IMR-90 (cell line): ENCODE measurements at regions not wholly inside any gene's neighbourhood (a gene's known extent, or its start where the extent isn't known, plus 50 kb on each side); places are given as distances from the start of the nearest gene placed in this dataset.

Source experiments
- CTCF ChIP-seq: conservative IDR thresholded peaks from 2 replicates; pipeline ENCODE4 v1.5.1; 2012; ENCODE audit warnings: mild to moderate bottlenecking, low read depth, low read length, improper control_type of control experiment
- ELK1 ChIP-seq: fragments of 150-350 bp; IDR thresholded peaks from 2 replicates; pipeline ENCODE4 v1.6.1; 2016; ENCODE audit warnings: low read depth, mild to moderate bottlenecking, low read length, moderate library complexity, borderline replicate concordance
- MAFK ChIP-seq: IDR thresholded peaks from 2 replicates; pipeline ENCODE4 v1.6.1; 2012; ENCODE audit warnings: low read depth, low read length, improper control_type of control experiment
- MAZ ChIP-seq: IDR thresholded peaks from 2 replicates; pipeline ENCODE4 v1.6.1; 2012; ENCODE audit warnings: low read depth, mild to moderate bottlenecking, low read length, improper control_type of control experiment, moderate library complexity, borderline replicate concordance
- MXI1 ChIP-seq: IDR thresholded peaks from 2 replicates; pipeline ENCODE4 v1.6.1; 2012; ENCODE audit warnings: low read depth, mild to moderate bottlenecking, low read length, moderate library complexity, borderline replicate concordance
- POLR2A ChIP-seq: IDR thresholded peaks from 2 replicates; pipeline ENCODE4 v1.6.1; 2012; ENCODE audit warnings: mild to moderate bottlenecking, low read depth, low read length
- RAD21 ChIP-seq: IDR thresholded peaks from 2 replicates; pipeline ENCODE4 v1.6.1; 2012; ENCODE audit warnings: low read length, improper control_type of control experiment
- RFX5 ChIP-seq: IDR thresholded peaks from 2 replicates; pipeline ENCODE4 v1.8.0; 2012; ENCODE audit warnings: low read depth, mild to moderate bottlenecking, low read length, moderate library complexity
- SMC3 ChIP-seq: fragments of 150-350 bp; IDR thresholded peaks from 2 replicates; pipeline ENCODE4 v1.6.1; 2016; ENCODE audit warnings: low read depth, mild to moderate bottlenecking, antibody characterized with exemption, low read length, moderate library complexity
- USF2 ChIP-seq: fragments of 150-350 bp; IDR thresholded peaks from 2 replicates; pipeline ENCODE4 v1.6.1; 2017; ENCODE audit warnings: mild to moderate bottlenecking, antibody characterized with exemption, low read length, low read depth

GRCh38 chrX:20971250-20971649 lies 403.0 kb upstream of the CNKSR2 start:
- TF ChIP-seq CTCF: no peak
- TF ChIP-seq POLR2A: no peak
- TF ChIP-seq USF2: no peak
- no peak for TF ChIP-seq RAD21
- TF ChIP-seq MAZ: no peak
- no peak for TF ChIP-seq MAFK
- no peak for TF ChIP-seq ELK1
- TF ChIP-seq RFX5: no peak
- no peak for TF ChIP-seq MXI1
- TF ChIP-seq SMC3: no peak
